H1 (cell line): ENCODE measurements at regions not wholly inside any gene's neighbourhood (a gene's known extent, or its start where the extent isn't known, plus 50 kb on each side); places are given as distances from the start of the nearest gene placed in this dataset.

ENCODE experiments used
- CTCF ChIA-PET: fragments of 300-600 bp; sonication (Branson Sonifier 250); formaldehyde crosslinking; loops from one replicate; lab custom pipeline; 2021; ENCODE audit not compliant: partially characterized antibody; lab: Charles Lee
- POLR2A ChIA-PET: fragments of 300-600 bp; sonication (Branson Sonifier 250); formaldehyde crosslinking; loops from one replicate; lab custom pipeline; 2021; ENCODE audit warnings: inconsistent platforms; ENCODE audit not compliant: partially characterized antibody; lab: Charles Lee
- DNase-seq, 2 experiments: peaks; one replicate each; pipeline versions ENCODE4 v3.0.0 to v3.0.0-alpha.2; 2010 to 2022; ENCODE audit warnings: low spot score in 2 of 2, low read depth in 1 of 2, mixed read lengths in 1 of 2
- FAIRE-seq: peaks from 2 replicates; lab custom pipeline; 2011; peaks lifted over from hg19 to GRCh38; lab: Jason Lieb, UNC
- H2AFZ ChIP-seq: 2 replicates; pipeline ENCODE4 v1.8.1; 2012; ENCODE audit warnings: low read length, inconsistent platforms
- H2AK5ac ChIP-seq: 2 replicates; pipeline ENCODE4 v1.6.1; 2013; ENCODE audit warnings: low read depth, low read length
- H2BK120ac ChIP-seq: replicated peaks from 2 replicates; pipeline ENCODE3; 2013; ENCODE audit warnings: low read depth, low read length, inconsistent platforms
- H2BK12ac ChIP-seq: 2 replicates; pipeline ENCODE4 v1.6.1; 2013; ENCODE audit warnings: low read depth, low read length
- H2BK15ac ChIP-seq: 2 replicates; pipeline ENCODE4 v1.6.1; 2013; ENCODE audit warnings: low read length
- H2BK20ac ChIP-seq: 2 replicates; pipeline ENCODE4 v1.6.1; 2013; ENCODE audit warnings: low read length
- H2BK5ac ChIP-seq: 2 replicates; pipeline ENCODE4 v1.6.1; 2013; ENCODE audit warnings: low read depth, low read length
- H3K14ac ChIP-seq: 2 replicates; pipeline ENCODE4 v1.6.1; 2013; ENCODE audit warnings: inconsistent platforms; ENCODE audit not compliant: insufficient read length
- H3K18ac ChIP-seq: 2 replicates; pipeline ENCODE4 v1.6.1; 2013; ENCODE audit warnings: low read length; ENCODE audit errors: extremely low read depth
- H3K23ac ChIP-seq: 2 replicates; pipeline ENCODE4 v1.6.1; 2013; ENCODE audit warnings: inconsistent platforms; ENCODE audit not compliant: insufficient read length
- H3K23me2 ChIP-seq: 2 replicates; pipeline ENCODE4 v1.6.1; 2013; ENCODE audit warnings: low read depth, low read length
- H3K27ac ChIP-seq: 2 replicates; pipeline ENCODE4 v1.6.1; 2011; ENCODE audit warnings: low read depth, low read length, inconsistent platforms
- H3K27me3 ChIP-seq, 4 experiments: replicated peaks in 1 of 4; 1 replicate in 1 of 4; 2 replicates in 3 of 4; pipeline versions ENCODE4 v1.6.1 to v1.8.1; 2011 to 2013; ENCODE audit warnings: low read length in 3 of 4, mild to moderate bottlenecking in 3 of 4, inconsistent platforms in 2 of 4, mixed read lengths in 2 of 4, moderate library complexity in 1 of 4; ENCODE audit not compliant: control insufficient read depth in 3 of 4, insufficient read depth in 3 of 4; ENCODE audit errors: extremely low read depth in 1 of 4
- H3K36me3 ChIP-seq, 4 experiments: 2 replicates each; pipeline versions ENCODE4 v1.6.1 to v1.8.1; 2011 to 2013; ENCODE audit warnings: mild to moderate bottlenecking in 4 of 4, low read length in 3 of 4, moderate library complexity in 2 of 4, control low read depth in 1 of 4, inconsistent platforms in 1 of 4; ENCODE audit not compliant: insufficient read depth in 4 of 4, control insufficient read depth in 2 of 4
- H3K4ac ChIP-seq: replicated peaks from 2 replicates; pipeline ENCODE3; 2013; ENCODE audit warnings: low read length, low read depth, mixed read lengths, inconsistent platforms; ENCODE audit not compliant: insufficient read length
- H3K4me1 ChIP-seq, 4 experiments: replicated peaks in 1 of 4; 1 replicate in 1 of 4; 2 replicates in 3 of 4; pipeline versions ENCODE4 v1.6.1 to v1.8.1; 2011 to 2013; ENCODE audit warnings: low read length in 3 of 4, inconsistent platforms in 2 of 4, mixed read lengths in 1 of 4; ENCODE audit not compliant: insufficient read depth in 4 of 4, control insufficient read depth in 3 of 4
- H3K4me2 ChIP-seq, 2 experiments: 2 replicates each; pipeline versions ENCODE4 v1.6.1 to v1.8.1; 2011 to 2013; ENCODE audit warnings: low read depth in 2 of 2, low read length in 2 of 2, control low read depth in 1 of 2, inconsistent platforms in 1 of 2, mild to moderate bottlenecking in 1 of 2; ENCODE audit not compliant: insufficient read depth in 1 of 2
- H3K4me3 ChIP-seq, 4 experiments: fragments of 200-600, 300-600 bp in 1 of 4; sonication (generic), shearing (Covaris generic), sonication (Bioruptor Twin) in 1 of 4; 2 replicates each; pipeline versions ENCODE4 v1.5.1 to v1.8.1; 2011 to 2016; ENCODE audit warnings: low read length in 4 of 4, low read depth in 3 of 4, control low read depth in 2 of 4, inconsistent platforms in 2 of 4, mild to moderate bottlenecking in 2 of 4, mixed read lengths in 1 of 4, moderate library complexity in 1 of 4; ENCODE audit not compliant: insufficient read depth in 2 of 4; ENCODE audit errors: extremely low read depth in 1 of 4
- H3K56ac ChIP-seq: replicated peaks from 2 replicates; pipeline ENCODE3; 2013; ENCODE audit warnings: low read depth, mild to moderate bottlenecking, mixed read lengths, low read length, inconsistent platforms; ENCODE audit not compliant: insufficient read length
- H3K79me1 ChIP-seq: 2 replicates; pipeline ENCODE4 v1.6.1; 2013; ENCODE audit warnings: low read depth, low read length, control low read depth
- H3K79me2 ChIP-seq, 2 experiments: 2 replicates each; pipeline versions ENCODE4 v1.6.1 to v1.8.1; 2012 to 2013; ENCODE audit warnings: low read length in 2 of 2, mild to moderate bottlenecking in 2 of 2, inconsistent platforms in 1 of 2; ENCODE audit not compliant: insufficient read depth in 2 of 2, control insufficient read depth in 1 of 2
- H3K9ac ChIP-seq, 4 experiments: replicated peaks in 1 of 4; 1 replicate in 1 of 4; 2 replicates in 3 of 4; pipeline versions ENCODE4 v1.6.1 to v1.8.1; 2011 to 2013; ENCODE audit warnings: low read depth in 3 of 4, low read length in 3 of 4, control low read depth in 2 of 4, mild to moderate bottlenecking in 2 of 4, moderate library complexity in 2 of 4, inconsistent platforms in 1 of 4; ENCODE audit errors: extremely low read depth in 1 of 4
- H3K9me3 ChIP-seq, 2 experiments: 2 replicates each; pipeline versions ENCODE4 v1.6.1 to v1.8.1; 2012 to 2013; ENCODE audit warnings: mild to moderate bottlenecking in 2 of 2, moderate library complexity in 2 of 2, control low read depth in 1 of 2, inconsistent platforms in 1 of 2, low read depth in 1 of 2, low read length in 1 of 2, mixed read lengths in 1 of 2; ENCODE audit not compliant: insufficient read depth in 2 of 2
- H4K20me1 ChIP-seq, 2 experiments: replicated peaks in 1 of 2; 2 replicates each; pipeline versions ENCODE3 to v1.8.1; 2011 to 2013; ENCODE audit warnings: inconsistent platforms in 2 of 2, low read length in 2 of 2, mild to moderate bottlenecking in 1 of 2; ENCODE audit not compliant: insufficient read depth in 2 of 2, control insufficient read depth in 1 of 2
- H4K5ac ChIP-seq: 2 replicates; pipeline ENCODE4 v1.6.1; 2013; ENCODE audit warnings: low read length, low read depth, mixed read lengths, inconsistent platforms; ENCODE audit not compliant: insufficient read length
- H4K8ac ChIP-seq: 2 replicates; pipeline ENCODE4 v1.8.0; 2013; ENCODE audit warnings: mild to moderate bottlenecking, moderate library complexity, low read length, inconsistent platforms; ENCODE audit not compliant: insufficient read depth; ENCODE audit errors: extremely low read depth
- H4K91ac ChIP-seq: replicated peaks from 2 replicates; pipeline ENCODE3; 2013; ENCODE audit warnings: low read length, mixed read lengths, inconsistent platforms; ENCODE audit not compliant: insufficient read length
- POU5F1 ChIP-seq: IDR thresholded peaks from 2 replicates; pipeline ENCODE4 v1.6.1; 2011; ENCODE audit warnings: low read depth, mild to moderate bottlenecking, low read length, moderate library complexity
- WGBS, 2 experiments: shearing (Covaris generic) in 1 of 2; methylation state at CpG; one replicate each; pipeline versions ENCODE4 v1.1.6 to v1.1.7; 2013 to 2015; ENCODE audit warnings: low lambda C conversion rate in 2 of 2, mixed read lengths in 2 of 2, inconsistent platforms in 1 of 2, low coverage in 1 of 2, missing lambda C conversion rate in 1 of 2; ENCODE audit not compliant: insufficient replicate concordance in 2 of 2, insufficient coverage in 1 of 2, insufficient read length in 1 of 2; ENCODE audit errors: extremely low coverage in 1 of 2, missing lambda C conversion rate in 1 of 2; 5-methylcytosine and 5-hydroxymethylcytosine counted together

DNA sequence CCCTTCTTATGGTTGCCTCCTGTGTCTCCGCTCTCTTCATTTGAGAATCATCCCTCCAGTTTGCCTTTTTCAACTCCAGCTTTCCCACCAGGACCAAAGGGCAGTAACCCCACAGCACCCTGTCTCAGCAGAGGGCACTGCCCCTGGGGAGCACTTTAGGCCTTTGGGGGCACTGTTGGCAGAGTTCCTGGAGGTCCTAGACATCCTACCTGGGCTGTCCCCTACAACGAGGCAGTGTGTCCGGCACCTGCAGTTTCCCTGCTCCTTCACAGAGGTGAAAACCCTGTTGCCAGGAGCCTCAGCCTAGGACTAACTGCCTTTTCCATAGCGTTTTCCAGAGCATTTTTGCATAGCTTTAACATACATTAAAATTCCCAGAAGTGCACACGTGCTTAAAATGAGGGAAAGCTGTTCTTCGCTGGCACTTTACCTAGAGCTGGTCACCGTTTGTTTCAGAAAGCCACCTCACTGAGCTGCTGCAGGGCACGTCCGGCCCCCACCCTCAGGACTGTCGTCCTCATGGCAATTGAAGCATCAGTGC, 234.9 kb downstream of the TEX29 start:
- Histone ChIP-seq H2BK15ac (no peak overlapping the region), H2AK5ac (no peak overlapping the region), H3K4me3 (no peak overlapping the region), H4K91ac (no peak overlapping the region), H3K79me2 (no peaks in the 10 kb centered on the region), H3K36me3 (no peaks in the 10 kb centered on the region), H3K4me1 (peaks cover 2 to 8% (median 5%) of the 10 kb centered on the region in 4 experiments; a peak in 6 of 7 replicates), H3K27ac (no peak overlapping the region), H3K4me2 (no peak overlapping the region), H3K23ac (no peak overlapping the region), H3K9ac (no peak overlapping the region), H2BK20ac (no peak overlapping the region), H2BK5ac (no peak overlapping the region), H2AFZ (no peak overlapping the region), H2BK120ac (no peak overlapping the region), H4K8ac (no peak overlapping the region), H4K5ac (no peak overlapping the region), H3K56ac (no peak overlapping the region), H3K4ac (no peak overlapping the region), H3K9me3 (no peaks in the 10 kb centered on the region), H3K79me1 (no peaks in the 10 kb centered on the region), H2BK12ac (no peak overlapping the region), H3K27me3 (no peaks in the 10 kb centered on the region), H3K23me2 (no peaks in the 10 kb centered on the region), H4K20me1 (no peaks in the 10 kb centered on the region), H3K18ac (no peak overlapping the region), H3K14ac (no peak overlapping the region)
- FAIRE-seq (no peak), DNase-seq (no peak)
- 90% methylated on average over 10 of the region's 10 CpGs; no CpG with 5 or more reads in 1 of the 2 experiments for WGBS, 2 experiments
- CTCF ChIA-PET = interaction anchor here (0.9 to 1.6 kb wide), 3 partner anchors 14 to 78 kb away, joined by 3 to 7 read pairs (median 4); no protein-coding TSS in a partner anchor
- no peak for TF ChIP-seq POU5F1
- POLR2A ChIA-PET = no interaction called here
